Motor neuron (in vitro differentiated cells): ENCODE measurements at regions not wholly inside any gene's neighbourhood (a gene's known extent, or its start where the extent isn't known, plus 50 kb on each side); places are given as distances from the start of the nearest gene placed in this dataset.
A peak's percentile ranks its signal among the peaks of the same experiment; 100 is the strongest.

ENCODE experiments used
- ATAC-seq, 8 experiments: fragments of 200-7000 bp; cut with Tn5 transposase; replicated peaks in 6 of 8; 2 replicates each; pipeline ENCODE4 v1.8.0; 2021; ENCODE audit warnings: mild to moderate bottlenecking in 8 of 8, moderate library complexity in 8 of 8
- H3K27ac ChIP-seq, 2 donors: fragments of 250-450 bp; sonication (Bioruptor Pico); 2 replicates each; pipeline ENCODE4 v1.9.0; 2021; ENCODE audit warnings: antibody characterized with exemption in 2 of 2, mild to moderate bottlenecking in 2 of 2, moderate library complexity in 1 of 2
- H3K4me1 ChIP-seq, 2 donors: fragments of 250-450 bp; sonication (Bioruptor Pico); replicated peaks in 1 of 2; 2 replicates each; pipeline ENCODE4 v1.6.1; 2021; ENCODE audit warnings: antibody characterized with exemption in 2 of 2, mild to moderate bottlenecking in 2 of 2, moderate library complexity in 1 of 2
- H3K4me3 ChIP-seq, 5 donors: fragments of 250-450 bp; sonication (Bioruptor Pico); 2 replicates each; pipeline ENCODE4 v1.9.0; 2021; ENCODE audit warnings: antibody characterized with exemption in 5 of 5, mild to moderate bottlenecking in 5 of 5, moderate library complexity in 4 of 5
- WGBS, 10 experiments: fragments of 450-650 bp; shearing (Covaris generic); methylation state at CpG; one replicate each; pipeline ENCODE4 v1.0.0; 2022; 5-methylcytosine and 5-hydroxymethylcytosine counted together
- in situ Hi-C, 9 experiments: fragments of 400-800 bp; cut with MboI; loops; one replicate each; pipeline ENCODE4 v1.15.0; 2021; ENCODE audit warnings: low sequenced_read_pairs in 9 of 9, low pct_unique_long_range_greater_than_20kb in 2 of 9; ENCODE audit not compliant: unreplicated experiment in 9 of 9

- no peak overlapping the region for H3K4me3 ChIP-seq
- in situ Hi-C loops: no loop called here
- WGBS, 10 experiments: 19 to 100% (median 67%) methylated on average over 1 to 3 of the region's 4 CpGs; no CpG with 5 or more reads in 3 of the 10 experiments
- no peaks in the 10 kb centered on the region for H3K4me1 ChIP-seq
- no peak overlapping the region for H3K27ac ChIP-seq
- peak in 2 of 8 experiments; percentile 58 to 70 for ATAC-seq
Observed at GRCh38 chr12:82203086-82203485, 155.1 kb downstream of the CCDC59 start.

GRCh38 chr12:82187595-82187994 lies 170.6 kb downstream of the CCDC59 start:
- Histone ChIP-seq H3K4me1 (no peaks in the 10 kb centered on the region), H3K4me3 (no peak overlapping the region), H3K27ac (no peak overlapping the region)
- ATAC-seq: no peak
- in situ Hi-C loops: no loop called here
- 13 to 100% (median 90%) methylated on average over 2 of the region's 2 CpGs; no CpG with 5 or more reads in 3 of the 10 experiments for WGBS, 10 experiments

- Histone ChIP-seq H3K4me3 (no peak overlapping the region), H3K27ac (no peak overlapping the region), H3K4me1 (no peaks in the 10 kb centered on the region)
- in situ Hi-C loops: no loop called here
- ATAC-seq: no peak
Observed at GRCh38 chr12:82187011-82187410, 171.2 kb downstream of the CCDC59 start.

DNA sequence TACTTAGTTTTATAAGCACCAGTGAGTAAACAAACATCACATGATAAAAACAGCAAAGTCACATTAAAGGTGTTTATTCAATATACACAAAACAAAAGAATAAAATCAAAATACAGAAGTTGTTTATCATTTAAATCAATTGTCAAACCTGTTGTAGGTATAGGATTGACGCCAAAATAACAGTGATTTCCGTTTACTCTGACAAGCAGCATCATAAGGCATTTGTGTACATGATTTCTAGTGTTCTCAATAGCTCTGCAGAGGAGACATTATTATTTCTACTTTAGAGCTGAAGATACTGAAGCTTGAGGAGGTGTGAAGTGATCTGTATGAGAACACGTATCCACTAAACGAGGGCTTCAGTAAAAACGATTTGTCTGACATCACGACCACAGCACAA lies 171.9 kb downstream of the CCDC59 start:
- 15 to 100% (median 85%) methylated on average over 1 to 6 of the region's 6 CpGs for WGBS, 10 experiments
- no peaks in the 10 kb centered on the region for H3K4me1 ChIP-seq
- in situ Hi-C loops: no loop called here
- no peak for ATAC-seq
- H3K27ac ChIP-seq: no peak overlapping the region
- no peak overlapping the region for H3K4me3 ChIP-seq

DNA sequence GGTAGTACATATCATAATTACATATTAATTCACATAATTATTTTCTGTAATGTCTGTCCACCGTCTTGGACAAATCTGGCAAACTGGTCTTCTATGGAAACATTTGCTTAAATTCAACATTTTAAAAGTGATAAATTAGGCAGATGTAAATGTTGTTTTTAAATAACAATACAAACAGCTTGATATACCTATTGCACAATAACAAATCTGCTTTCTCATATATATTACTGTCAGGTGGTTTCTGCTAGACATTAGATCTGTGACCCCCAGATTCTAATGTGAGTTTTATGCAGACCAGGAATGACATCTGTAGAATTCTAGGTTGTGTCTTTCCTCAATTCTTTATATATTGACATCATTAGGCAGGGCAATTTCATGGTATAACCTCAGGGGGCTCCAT lies 173.3 kb downstream of the CCDC59 start:
- in situ Hi-C loops: no loop called here
- Histone ChIP-seq H3K4me1 (no peaks in the 10 kb centered on the region), H3K27ac (no peak overlapping the region), H3K4me3 (no peak overlapping the region)
- WGBS, 10 experiments: 0 to 89% (median 20%) methylated on average over 1 of the region's 1 CpG; no CpG with 5 or more reads in 3 of the 10 experiments
- ATAC-seq: no peak

- WGBS, 10 experiments: 0 to 100% (median 65%) methylated on average over 1 to 4 of the region's 4 CpGs
- Histone ChIP-seq H3K27ac (no peak overlapping the region), H3K4me1 (no peaks in the 10 kb centered on the region), H3K4me3 (no peak overlapping the region)
- ATAC-seq: no peak
- in situ Hi-C loops: no loop called here
Observed at GRCh38 chr12:82182601-82183190, 175.5 kb downstream of the CCDC59 start.

GRCh38 chr12:82176761-82177490 lies 181.3 kb downstream of the CCDC59 start:
- Histone ChIP-seq H3K4me1 (peaks cover 0 to 14% of the 10 kb centered on the region in 2 donors), H3K4me3 (no peak overlapping the region), H3K27ac (no peak overlapping the region)
- in situ Hi-C loops: no loop called here
- no peak for ATAC-seq
- 4 to 80% (median 43%) methylated on average over 1 to 5 of the region's 5 CpGs; no CpG with 5 or more reads in 1 of the 10 experiments for WGBS, 10 experiments

DNA sequence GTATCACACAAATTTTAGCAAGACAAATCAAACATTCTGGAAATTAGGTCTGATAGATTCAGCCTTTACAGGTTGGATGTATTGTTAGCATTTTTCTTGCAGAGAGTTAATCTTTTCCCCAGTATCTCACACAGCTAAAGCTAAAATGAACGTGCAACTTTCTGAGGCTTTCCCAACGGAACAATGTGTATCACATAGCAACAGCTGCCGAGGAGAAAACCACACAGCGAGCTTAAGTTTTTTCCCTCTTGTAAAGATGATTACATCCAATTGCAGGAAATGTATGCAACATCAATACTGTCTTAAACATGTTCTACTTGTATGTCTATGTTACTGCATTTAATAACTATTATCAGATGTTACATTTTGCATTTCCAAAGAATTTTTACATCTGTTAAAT lies 182.2 kb downstream of the CCDC59 start:
- Histone ChIP-seq H3K4me3 (no peak overlapping the region), H3K27ac (no peak overlapping the region), H3K4me1 (peaks cover 0 to 14% of the 10 kb centered on the region in 2 donors)
- in situ Hi-C loops: no loop called here
- ATAC-seq: peak in 1 of 8 experiments; percentile 41
- WGBS, 10 experiments: 0 to 61% (median 20%) methylated on average over 1 to 4 of the region's 4 CpGs; no CpG with 5 or more reads in 3 of the 10 experiments

GRCh38 chr12:82174936-82175335 lies 183.3 kb downstream of the CCDC59 start:
- WGBS, 10 experiments: 20 to 89% (median 63%) methylated on average over 1 to 2 of the region's 2 CpGs; no CpG with 5 or more reads in 2 of the 10 experiments
- no peak for ATAC-seq
- in situ Hi-C loops: no loop called here
- Histone ChIP-seq H3K27ac (no peak overlapping the region), H3K4me1 (peaks cover 0 to 14% of the 10 kb centered on the region in 2 donors), H3K4me3 (no peak overlapping the region)

DNA sequence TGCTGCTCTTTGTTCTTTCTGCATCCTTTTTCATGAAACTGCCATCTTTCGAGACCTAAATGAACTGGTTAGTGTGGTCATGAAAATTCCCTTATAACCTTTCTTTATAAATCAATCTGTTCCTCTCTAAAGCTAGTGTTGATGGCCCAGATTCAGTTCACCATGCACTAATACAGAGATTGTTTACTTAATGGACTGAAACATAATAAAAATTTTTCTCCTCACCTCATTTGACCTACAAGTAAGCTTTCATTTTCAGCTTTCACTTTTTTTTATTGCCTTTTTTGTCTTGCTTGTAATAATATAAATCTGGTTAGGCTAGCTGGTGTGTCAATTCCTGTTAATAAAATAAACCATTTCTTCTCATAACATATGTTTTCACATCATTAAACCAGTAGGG lies 183.8 kb downstream of the CCDC59 start:
- 0 to 100% (median 50%) methylated on average over 1 of the region's 1 CpG; no CpG with 5 or more reads in 1 of the 10 experiments for WGBS, 10 experiments
- ATAC-seq: peak in 1 of 8 experiments; percentile 8
- in situ Hi-C loops: no loop called here
- H3K27ac ChIP-seq: no peak overlapping the region
- no peak overlapping the region for H3K4me3 ChIP-seq
- H3K4me1 ChIP-seq: peaks cover 0 to 14% of the 10 kb centered on the region in 2 donors

DNA sequence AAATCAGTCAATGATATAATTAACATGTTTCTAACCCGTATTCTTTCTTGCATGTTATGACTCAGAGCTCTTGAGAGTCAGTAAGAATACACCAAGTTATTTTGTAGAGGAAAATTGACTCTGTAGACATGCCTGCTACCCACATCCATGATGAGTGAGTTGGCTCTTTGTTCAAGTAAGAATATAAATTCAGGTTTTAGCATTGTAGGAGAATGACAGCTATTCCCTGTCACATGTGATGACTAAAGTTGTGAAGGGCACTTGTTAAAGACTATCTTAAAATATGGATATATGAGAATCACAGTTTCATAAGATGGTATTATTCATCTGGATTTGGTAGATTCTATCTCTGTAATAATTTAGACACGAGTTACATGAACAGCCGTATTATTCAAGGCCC lies 209.1 kb downstream of the CCDC59 start:
- Histone ChIP-seq H3K4me1 (no peaks in the 10 kb centered on the region), H3K27ac (no peak overlapping the region), H3K4me3 (no peak overlapping the region)
- WGBS, 10 experiments: 0 to 100% (median 57%) methylated on average over 1 to 3 of the region's 3 CpGs; no CpG with 5 or more reads in 1 of the 10 experiments
- peak in 1 of 8 experiments; percentile 71 for ATAC-seq
- in situ Hi-C loops: no loop called here

GRCh38 chr12:82146740-82147139 lies 211.4 kb downstream of the CCDC59 start:
- in situ Hi-C loops: no loop called here
- ATAC-seq: peak in 3 of 8 experiments; percentile 38 to 57 (median 39)
- H3K4me3 ChIP-seq: no peak overlapping the region
- 17 to 100% (median 40%) methylated on average over 1 to 3 of the region's 3 CpGs; no CpG with 5 or more reads in 5 of the 10 experiments for WGBS, 10 experiments
- no peak overlapping the region for H3K27ac ChIP-seq
- no peaks in the 10 kb centered on the region for H3K4me1 ChIP-seq

- ATAC-seq: no peak
- in situ Hi-C loops: no loop called here
- no peak overlapping the region for H3K27ac ChIP-seq
- no peaks in the 10 kb centered on the region for H3K4me1 ChIP-seq
- 0 to 86% (median 73%) methylated on average over 1 of the region's 1 CpG; no CpG with 5 or more reads in 4 of the 10 experiments for WGBS, 10 experiments
- H3K4me3 ChIP-seq: no peak overlapping the region
Observed at GRCh38 chr12:82144505-82144904, 213.7 kb downstream of the CCDC59 start.

DNA sequence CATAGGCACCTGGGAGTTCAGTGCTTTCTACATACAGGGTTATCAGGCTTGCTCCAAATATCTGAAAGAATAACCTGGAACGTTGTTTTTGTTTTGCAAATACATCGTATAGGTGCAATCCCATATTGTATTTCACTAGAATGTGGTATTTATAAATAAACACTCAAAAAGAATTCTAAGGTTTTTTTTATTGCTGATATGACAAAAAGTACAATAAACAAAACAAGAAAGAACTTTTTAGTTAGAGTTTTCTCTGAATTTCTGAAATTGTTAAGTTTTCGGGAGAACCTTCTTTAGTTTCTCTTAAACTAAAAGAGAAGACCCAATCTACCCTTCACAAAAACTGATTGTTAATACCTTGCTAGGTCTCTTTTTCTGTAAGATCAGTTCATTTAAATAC lies 225.8 kb downstream of the CCDC59 start:
- no peak for ATAC-seq
- Histone ChIP-seq H3K4me1 (no peaks in the 10 kb centered on the region), H3K4me3 (no peak overlapping the region), H3K27ac (no peak overlapping the region)
- in situ Hi-C loops: no loop called here
- 4 to 100% (median 91%) methylated on average over 1 to 3 of the region's 3 CpGs for WGBS, 10 experiments
